CD14-positive monocyte (primary cell): ENCODE measurements at regions not wholly inside any gene's neighbourhood (a gene's known extent, or its start where the extent isn't known, plus 50 kb on each side); places are given as distances from the start of the nearest gene placed in this dataset.

ENCODE experiments used
- DNase-seq, 3 donors: peaks; one replicate each; pipeline ENCODE4 v3.0.0-alpha.2; 2011 to 2022
- H2AFZ ChIP-seq: 2 replicates; pipeline ENCODE4 v1.6.0; 2012; ENCODE audit warnings: mild to moderate bottlenecking, low read depth, low read length, inconsistent platforms; ENCODE audit not compliant: insufficient read depth, poor library complexity, severe bottlenecking
- H3K27ac ChIP-seq, 2 donors: 1 replicate in 1 of 2; 2 replicates in 1 of 2; pipeline ENCODE4 v1.5.1; 2012 to 2013; ENCODE audit warnings: low read length in 2 of 2, control low read depth in 1 of 2, inconsistent platforms in 1 of 2, low read depth in 1 of 2, mild to moderate bottlenecking in 1 of 2
- H3K27me3 ChIP-seq, 2 donors: one replicate each; pipeline versions ENCODE4 v1.6.0 to v1.6.1; 2011 to 2013; ENCODE audit warnings: low read length in 2 of 2; ENCODE audit not compliant: control insufficient read depth in 2 of 2, insufficient read depth in 2 of 2
- H3K36me3 ChIP-seq, 2 donors: replicated peaks in 1 of 2; 1 replicate in 1 of 2; 2 replicates in 1 of 2; pipeline versions ENCODE4 v1.5.1 to v1.6.1; 2012 to 2013; ENCODE audit warnings: low read length in 2 of 2, control low read depth in 1 of 2, inconsistent platforms in 1 of 2, mild to moderate bottlenecking in 1 of 2; ENCODE audit not compliant: insufficient read depth in 2 of 2, control insufficient read depth in 1 of 2
- H3K4me1 ChIP-seq, 2 donors: 1 replicate in 1 of 2; 2 replicates in 1 of 2; pipeline versions ENCODE4 v1.5.1 to v1.6.1; 2012 to 2013; ENCODE audit warnings: low read length in 2 of 2, control low read depth in 1 of 2, inconsistent platforms in 1 of 2, mild to moderate bottlenecking in 1 of 2, moderate library complexity in 1 of 2; ENCODE audit not compliant: insufficient read depth in 2 of 2, control insufficient read depth in 1 of 2
- H3K4me2 ChIP-seq: replicated peaks from 2 replicates; pipeline ENCODE3; 2012; ENCODE audit warnings: low read length, moderate library complexity, mild to moderate bottlenecking; ENCODE audit not compliant: poor library complexity, severe bottlenecking; ENCODE audit errors: extremely low read depth
- H3K4me3 ChIP-seq, 3 experiments: fragments of 200-600 bp in 1 of 3; sonication (generic) in 1 of 3; replicated peaks in 1 of 3; 1 replicate in 2 of 3; 2 replicates in 1 of 3; pipeline ENCODE4 v1.5.1; 2011 to 2013; ENCODE audit warnings: low read length in 3 of 3, mild to moderate bottlenecking in 3 of 3, control low read depth in 2 of 3, low read depth in 2 of 3, inconsistent platforms in 1 of 3, moderate library complexity in 1 of 3
- H3K79me2 ChIP-seq: 2 replicates; pipeline ENCODE4 v1.6.0; 2012; ENCODE audit warnings: mild to moderate bottlenecking, control low read depth, inconsistent platforms, low read length, moderate library complexity; ENCODE audit not compliant: insufficient read depth
- H3K9ac ChIP-seq: 2 replicates; pipeline ENCODE4 v1.6.0; 2017; ENCODE audit warnings: low read length, mild to moderate bottlenecking; ENCODE audit not compliant: insufficient read depth, poor library complexity, severe bottlenecking
- H3K9me3 ChIP-seq, 2 donors: replicated peaks in 1 of 2; 1 replicate in 1 of 2; 2 replicates in 1 of 2; pipeline versions ENCODE4 v1.5.1 to v1.6.1; 2012 to 2013; ENCODE audit warnings: low read length in 2 of 2, control low read depth in 1 of 2; ENCODE audit not compliant: control insufficient read depth in 1 of 2, insufficient read depth in 1 of 2
- H4K20me1 ChIP-seq: 2 replicates; pipeline ENCODE4 v1.6.0; 2012; ENCODE audit warnings: mild to moderate bottlenecking, low read length, control low read depth, moderate library complexity; ENCODE audit not compliant: insufficient read depth
- H3K27ac Mint-ChIP-seq, 7 donors: one replicate each; pipeline ENCODE4 v1.8.0; 2020; ENCODE audit warnings: mild to moderate bottlenecking in 7 of 7, mixed read lengths in 7 of 7, moderate library complexity in 6 of 7, inconsistent platforms in 2 of 7
- H3K27me3 Mint-ChIP-seq, 3 donors: one replicate each; pipeline ENCODE4 v1.8.0; 2021 to 2022; ENCODE audit warnings: low read depth in 3 of 3, mild to moderate bottlenecking in 3 of 3, mixed read lengths in 3 of 3, moderate library complexity in 3 of 3, inconsistent platforms in 1 of 3
- H3K36me3 Mint-ChIP-seq, 2 donors: one replicate each; pipeline ENCODE4 v1.8.0; 2020; ENCODE audit warnings: mixed read lengths in 2 of 2, inconsistent platforms in 1 of 2, mild to moderate bottlenecking in 1 of 2
- H3K4me1 Mint-ChIP-seq: one replicate; pipeline ENCODE4 v1.8.0; 2020; ENCODE audit warnings: mild to moderate bottlenecking, mixed read lengths
- H3K4me3 Mint-ChIP-seq, 2 donors: one replicate each; pipeline ENCODE4 v1.8.0; 2020; ENCODE audit warnings: mild to moderate bottlenecking in 2 of 2, mixed read lengths in 2 of 2, moderate library complexity in 1 of 2
- H3K9me3 Mint-ChIP-seq, 7 donors: one replicate each; pipeline ENCODE4 v1.8.0; 2020 to 2022; ENCODE audit warnings: mixed read lengths in 7 of 7, mild to moderate bottlenecking in 6 of 7, moderate library complexity in 6 of 7, inconsistent platforms in 2 of 7
- CTCF ChIP-seq: fragments of 200-600 bp; IDR thresholded peaks from one replicate; pipeline ENCODE4 v1.8.0; 2022; ENCODE audit warnings: antibody characterized with exemption, mild to moderate bottlenecking
- WGBS: methylation state at CpG from one replicate; pipeline ENCODE4 v1.1.5; 2013; ENCODE audit warnings: missing lambda C conversion rate; ENCODE audit not compliant: insufficient coverage; 5-methylcytosine and 5-hydroxymethylcytosine counted together
- intact Hi-C, 2 donors: fragments of 100-400 bp; cut with micrococcal nuclease; formaldehyde crosslinking; loops; one replicate each; pipeline versions ENCODE4 v1.15.0 to v1.15.1; 2023

GRCh38 chr17:69773081-69773480 is 301.9 kb upstream of the KCNJ16 start:
- peaks cover 0 to 2% (median 0%) of the 10 kb centered on the region in 3 donors for H3K27me3 Mint-ChIP-seq
- intact Hi-C loops: no loop called here
- no peak overlapping the region for H3K4me3 Mint-ChIP-seq
- no peaks in the 10 kb centered on the region for H3K4me1 ChIP-seq
- H3K27ac Mint-ChIP-seq: no peak overlapping the region
- no peaks in the 10 kb centered on the region for H3K79me2 ChIP-seq
- H3K9me3 ChIP-seq: no peaks in the 10 kb centered on the region
- DNase-seq: no peak
- no peak overlapping the region for H3K4me2 ChIP-seq
- no peak overlapping the region for H2AFZ ChIP-seq
- H3K4me1 Mint-ChIP-seq: no peaks in the 10 kb centered on the region
- no peak overlapping the region for H3K9ac ChIP-seq
- H3K27me3 ChIP-seq: no peaks in the 10 kb centered on the region
- no peaks in the 10 kb centered on the region for H3K36me3 Mint-ChIP-seq
- no peak overlapping the region for H3K4me3 ChIP-seq
- WGBS: no CpG with 5 or more reads among the region's 3 CpGs
- H3K27ac ChIP-seq: no peak overlapping the region
- no peaks in the 10 kb centered on the region for H4K20me1 ChIP-seq
- TF ChIP-seq CTCF: no peak
- H3K36me3 ChIP-seq: no peaks in the 10 kb centered on the region
- peaks cover 0 to 7% (median 3%) of the 10 kb centered on the region in 7 donors for H3K9me3 Mint-ChIP-seq

DNA sequence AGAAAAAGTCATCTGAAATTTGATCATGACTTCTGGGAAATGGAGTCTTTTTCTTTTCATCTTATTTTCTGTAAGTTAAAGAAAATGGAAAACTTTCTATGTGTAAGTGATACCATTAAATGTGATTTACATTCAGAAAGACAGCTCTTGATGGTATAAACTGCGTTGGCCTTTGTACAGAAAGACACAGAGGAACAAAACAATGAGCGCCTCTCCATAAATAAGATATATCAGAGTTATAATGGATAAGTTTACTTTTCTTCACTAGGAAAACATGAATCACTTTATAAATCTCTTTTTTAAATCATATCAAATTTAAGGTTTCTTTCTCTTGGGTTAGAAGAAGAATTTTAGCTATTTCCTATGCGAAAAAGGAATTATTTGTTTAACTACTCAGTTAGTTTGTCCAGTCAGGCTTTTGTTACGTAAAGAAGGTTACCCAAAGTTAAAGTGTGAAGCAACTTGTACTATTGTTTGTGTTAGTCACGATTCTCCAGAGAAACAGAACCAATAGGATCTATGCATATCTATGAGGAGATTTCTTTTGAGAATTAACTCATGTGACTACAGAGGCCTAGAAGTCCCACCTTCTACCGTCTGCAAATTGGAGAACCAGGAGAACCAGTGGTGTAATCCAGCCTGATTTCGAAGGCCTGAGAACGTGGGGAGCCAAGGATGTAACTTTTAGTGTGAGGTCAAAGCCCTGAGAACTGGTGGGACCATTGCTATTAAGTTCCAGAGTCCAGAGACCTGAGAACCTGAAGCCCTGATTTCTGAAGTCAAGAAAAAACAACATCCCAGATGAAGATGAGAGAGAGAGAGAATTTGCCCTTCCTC is 295.4 kb upstream of the KCNJ16 start:
- intact Hi-C loops: no loop called here
- WGBS: 78% methylated on average over 5 of the region's 8 CpGs
- no peak overlapping the region for H3K4me3 ChIP-seq
- H3K27ac ChIP-seq: no peak overlapping the region
- no peak for TF ChIP-seq CTCF
- H3K9me3 ChIP-seq: peaks cover 0 to 3% of the 10 kb centered on the region in 2 donors
- Mint-ChIP-seq H3K27me3 (no peaks in the 10 kb centered on the region), H3K27ac (no peak overlapping the region), H3K9me3 (peaks cover 2 to 12% (median 6%) of the 10 kb centered on the region in 7 donors), H3K4me3 (no peak overlapping the region), H3K36me3 (no peaks in the 10 kb centered on the region), H3K4me1 (no peaks in the 10 kb centered on the region)
- H3K4me2 ChIP-seq: no peak overlapping the region
- no peak overlapping the region for H3K9ac ChIP-seq
- no peaks in the 10 kb centered on the region for H3K27me3 ChIP-seq
- DNase-seq: no peak
- no peak overlapping the region for H2AFZ ChIP-seq
- no peaks in the 10 kb centered on the region for H3K4me1 ChIP-seq
- no peaks in the 10 kb centered on the region for H3K79me2 ChIP-seq
- H3K36me3 ChIP-seq: no peaks in the 10 kb centered on the region
- H4K20me1 ChIP-seq: no peaks in the 10 kb centered on the region
